ENCODE measurements at regions not wholly inside any gene's neighbourhood (a gene's known extent, or its start where the extent isn't known, plus 50 kb on each side); places are given as distances from the start of the nearest gene placed in this dataset.
"Not testable (repeated sequence)": the region's sequence is repeated elsewhere in the genome, so short reads cannot be mapped to it uniquely, and the experiment has no call there.

DNA sequence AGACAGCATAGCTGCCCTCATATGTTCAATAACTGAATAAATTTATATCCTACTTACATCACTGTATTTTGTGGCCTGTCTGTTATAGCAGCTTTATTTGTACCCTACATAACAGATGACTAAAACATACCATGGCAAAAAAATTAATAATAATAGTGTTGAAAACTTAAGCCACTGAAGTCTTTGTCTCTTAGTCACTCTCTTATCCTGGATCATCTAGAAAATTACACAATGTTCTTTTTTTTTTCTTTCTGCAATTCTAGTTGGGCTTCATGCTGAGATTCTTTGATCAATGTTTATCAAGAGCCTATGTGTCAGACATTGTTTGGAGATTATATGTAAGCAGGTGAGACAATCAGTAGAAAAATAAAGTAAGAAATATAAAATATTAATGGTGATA, 519.3 kb upstream of the ARPP21 start:
- no peak for DNase-seq (ENCODE audit: low read depth)
- TF ChIP-seq, protein P1, sequence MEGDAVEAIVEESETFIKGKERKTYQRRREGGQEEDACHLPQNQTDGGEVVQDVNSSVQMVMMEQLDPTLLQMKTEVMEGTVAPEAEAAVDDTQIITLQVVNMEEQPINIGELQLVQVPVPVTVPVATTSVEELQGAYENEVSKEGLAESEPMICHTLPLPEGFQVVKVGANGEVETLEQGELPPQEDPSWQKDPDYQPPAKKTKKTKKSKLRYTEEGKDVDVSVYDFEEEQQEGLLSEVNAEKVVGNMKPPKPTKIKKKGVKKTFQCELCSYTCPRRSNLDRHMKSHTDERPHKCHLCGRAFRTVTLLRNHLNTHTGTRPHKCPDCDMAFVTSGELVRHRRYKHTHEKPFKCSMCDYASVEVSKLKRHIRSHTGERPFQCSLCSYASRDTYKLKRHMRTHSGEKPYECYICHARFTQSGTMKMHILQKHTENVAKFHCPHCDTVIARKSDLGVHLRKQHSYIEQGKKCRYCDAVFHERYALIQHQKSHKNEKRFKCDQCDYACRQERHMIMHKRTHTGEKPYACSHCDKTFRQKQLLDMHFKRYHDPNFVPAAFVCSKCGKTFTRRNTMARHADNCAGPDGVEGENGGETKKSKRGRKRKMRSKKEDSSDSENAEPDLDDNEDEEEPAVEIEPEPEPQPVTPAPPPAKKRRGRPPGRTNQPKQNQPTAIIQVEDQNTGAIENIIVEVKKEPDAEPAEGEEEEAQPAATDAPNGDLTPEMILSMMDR (IDR thresholded peaks at IDR 0.05; ENCODE audit: low read length, missing control alignments) = no peak
- H3K4me3 ChIP-seq (replicated peaks; ENCODE audit: low read depth, low read length) = no peak overlapping the region

- DNase-seq (ENCODE audit: low read depth) = no peak
- TF ChIP-seq, protein P1 (IDR thresholded peaks at IDR 0.05; ENCODE audit: low read length, missing control alignments) = no peak
- no peak overlapping the region for H3K4me3 ChIP-seq (replicated peaks; ENCODE audit: low read depth, low read length)
Measured at GRCh38 chr3:35137612-35138011, 501.7 kb upstream of the ARPP21 start.

GRCh38 chr3:35141406-35141805, 497.9 kb upstream of the ARPP21 start:
- TF ChIP-seq, protein P1 (IDR thresholded peaks at IDR 0.05; ENCODE audit: low read length, missing control alignments) = no peak
- DNase-seq (ENCODE audit: low read depth) = peak; percentile 3
- no peak overlapping the region for H3K4me3 ChIP-seq (replicated peaks; ENCODE audit: low read depth, low read length)

DNA sequence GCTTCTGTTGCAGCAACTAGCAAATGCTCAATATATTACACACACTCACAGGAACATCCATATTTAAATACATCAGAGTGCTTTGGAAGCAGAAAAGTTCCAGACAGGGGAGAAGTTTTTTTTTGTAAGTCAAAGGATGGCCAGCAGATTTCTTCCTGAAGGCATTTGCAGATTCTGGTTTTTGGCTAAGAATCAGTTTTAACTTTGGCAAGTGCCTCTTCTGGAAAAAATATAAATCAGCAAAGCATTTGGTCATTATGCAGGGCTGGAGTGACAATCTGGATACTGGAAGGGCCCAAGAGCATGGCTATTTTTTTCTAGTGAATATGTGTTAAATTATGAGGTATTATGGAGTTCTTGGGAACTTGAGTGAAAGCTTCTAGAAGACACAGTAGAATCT, 495.3 kb upstream of the ARPP21 start:
- DNase-seq (ENCODE audit: low read depth) = no peak
- TF ChIP-seq, protein P1 (IDR thresholded peaks at IDR 0.05; ENCODE audit: low read length, missing control alignments) = no peak
- H3K4me3 ChIP-seq (replicated peaks; ENCODE audit: low read depth, low read length) = no peak overlapping the region

DNA sequence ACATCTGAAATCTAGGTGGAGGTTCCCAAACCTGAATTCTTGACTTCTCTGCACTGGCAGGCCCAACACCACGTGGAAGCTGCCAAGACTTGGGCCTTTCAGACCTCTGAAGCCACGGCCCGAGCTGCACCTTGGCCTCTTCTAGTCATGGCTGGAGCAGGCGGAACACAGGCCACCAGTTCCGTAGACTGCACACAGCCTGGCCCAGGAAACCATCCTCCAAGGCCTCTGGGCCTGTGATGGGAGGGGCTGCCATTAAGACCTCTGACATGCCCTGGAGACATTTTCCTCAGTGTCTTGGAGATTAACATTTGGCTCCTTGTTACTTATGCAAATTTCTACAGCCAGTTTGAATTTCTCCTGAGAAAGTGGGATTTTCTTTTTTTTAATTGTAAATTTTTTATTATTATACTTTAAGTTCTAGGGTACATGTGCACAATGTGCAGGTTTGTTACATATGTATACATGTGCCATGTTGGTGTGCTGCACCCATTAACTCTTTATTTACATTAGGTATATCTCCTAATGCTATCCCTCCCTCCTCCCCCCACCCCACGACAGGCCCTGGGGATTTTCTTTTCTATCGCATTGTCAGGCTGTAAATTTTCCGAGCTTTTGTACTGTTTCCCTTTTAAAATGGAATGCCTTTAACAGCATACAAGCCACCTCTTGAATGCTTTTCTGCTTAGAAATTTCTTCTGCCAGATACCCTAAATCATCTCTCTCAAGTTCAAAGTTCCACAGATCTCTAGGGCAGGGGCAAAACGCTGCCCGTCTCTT, 492.9 kb upstream of the ARPP21 start:
- not testable (repeated sequence) for DNase-seq (ENCODE audit: low read depth)

DNA sequence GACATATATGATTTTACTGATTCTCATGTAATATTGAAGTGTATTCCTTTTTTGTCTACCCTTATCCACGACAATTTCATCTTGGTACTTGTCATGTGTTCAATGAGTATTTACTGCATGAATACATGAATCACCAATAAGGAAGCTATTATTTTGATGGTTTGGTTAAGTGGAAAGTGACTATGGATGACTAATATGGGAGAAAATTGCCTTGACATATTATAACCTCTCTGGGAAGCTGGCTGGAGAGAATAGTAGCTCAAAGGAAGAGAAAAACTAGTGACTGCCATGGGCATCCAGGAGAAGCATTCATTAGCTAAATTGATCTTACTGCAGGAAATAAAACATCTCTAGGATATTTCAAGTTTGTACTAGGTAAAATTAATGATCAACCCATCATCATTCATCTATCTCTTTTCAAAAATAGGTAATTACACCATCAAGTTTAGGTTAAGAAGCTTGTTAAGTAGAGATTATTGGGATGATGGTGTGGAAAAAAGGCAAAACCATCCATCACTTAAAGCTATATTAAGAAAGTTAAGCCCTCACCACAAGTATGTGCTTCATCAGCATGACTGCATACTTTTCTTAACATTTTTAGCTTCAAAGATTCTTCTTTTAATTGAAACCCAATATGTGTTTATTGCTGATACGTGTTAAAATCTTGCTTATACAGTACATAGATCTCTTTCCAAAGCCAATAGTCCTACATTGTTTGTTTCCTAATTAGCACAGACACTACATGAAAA, 455.2 kb upstream of the ARPP21 start:
- H3K4me3 ChIP-seq (replicated peaks; ENCODE audit: low read depth, low read length) = no peak overlapping the region
- DNase-seq (ENCODE audit: low read depth) = peak; percentile 46
- TF ChIP-seq, protein P1 (IDR thresholded peaks at IDR 0.05; ENCODE audit: low read length, missing control alignments) = no peak

More for the DNA sequence above, 492.9 kb upstream of the ARPP21 start:
- H3K4me3 ChIP-seq (replicated peaks; ENCODE audit: low read depth, low read length) = not testable (repeated sequence)

DNA sequence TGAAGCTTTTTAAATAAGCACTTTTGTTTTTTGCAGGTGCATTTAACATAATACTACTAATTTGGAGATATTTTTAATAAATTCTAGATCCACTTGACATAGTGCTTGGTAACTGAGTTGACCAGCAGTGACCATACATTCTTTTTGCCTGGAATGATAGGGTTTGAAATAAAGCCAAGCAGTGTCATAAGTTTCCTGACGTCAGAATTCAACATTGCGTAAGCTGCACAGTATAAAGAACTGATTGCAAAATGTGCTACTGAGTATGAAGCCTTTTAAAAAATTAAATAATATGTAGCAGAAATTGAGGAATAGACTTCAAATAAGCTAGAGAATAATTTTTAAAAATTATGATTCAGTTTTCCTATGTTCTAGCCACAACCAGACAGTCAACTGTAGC, 454.6 kb upstream of the ARPP21 start:
- DNase-seq (ENCODE audit: low read depth) = peak; percentile 96
- H3K4me3 ChIP-seq (replicated peaks; ENCODE audit: low read depth, low read length) = no peak overlapping the region
- TF ChIP-seq, protein P1 (IDR thresholded peaks at IDR 0.05; ENCODE audit: low read length, missing control alignments) = no peak

Measured in fibroblast of pulmonary artery (primary cell).